H1 (cell line): ENCODE measurements at regions not wholly inside any gene's neighbourhood (a gene's known extent, or its start where the extent isn't known, plus 50 kb on each side); places are given as distances from the start of the nearest gene placed in this dataset.

Source experiments
- CTCF ChIA-PET: fragments of 300-600 bp; sonication (Branson Sonifier 250); formaldehyde crosslinking; loops from one replicate; lab custom pipeline; 2021; ENCODE audit not compliant: partially characterized antibody; lab: Charles Lee
- POLR2A ChIA-PET: fragments of 300-600 bp; sonication (Branson Sonifier 250); formaldehyde crosslinking; loops from one replicate; lab custom pipeline; 2021; ENCODE audit warnings: inconsistent platforms; ENCODE audit not compliant: partially characterized antibody; lab: Charles Lee
- DNase-seq, 2 experiments: peaks; one replicate each; pipeline versions ENCODE4 v3.0.0 to v3.0.0-alpha.2; 2010 to 2022; ENCODE audit warnings: low spot score in 2 of 2, low read depth in 1 of 2, mixed read lengths in 1 of 2
- FAIRE-seq: peaks from 2 replicates; lab custom pipeline; 2011; peaks lifted over from hg19 to GRCh38; lab: Jason Lieb, UNC
- H2AFZ ChIP-seq: 2 replicates; pipeline ENCODE4 v1.8.1; 2012; ENCODE audit warnings: low read length, inconsistent platforms
- H2AK5ac ChIP-seq: 2 replicates; pipeline ENCODE4 v1.6.1; 2013; ENCODE audit warnings: low read depth, low read length
- H2BK120ac ChIP-seq: replicated peaks from 2 replicates; pipeline ENCODE3; 2013; ENCODE audit warnings: low read depth, low read length, inconsistent platforms
- H2BK12ac ChIP-seq: 2 replicates; pipeline ENCODE4 v1.6.1; 2013; ENCODE audit warnings: low read depth, low read length
- H2BK15ac ChIP-seq: 2 replicates; pipeline ENCODE4 v1.6.1; 2013; ENCODE audit warnings: low read length
- H2BK20ac ChIP-seq: 2 replicates; pipeline ENCODE4 v1.6.1; 2013; ENCODE audit warnings: low read length
- H2BK5ac ChIP-seq: 2 replicates; pipeline ENCODE4 v1.6.1; 2013; ENCODE audit warnings: low read depth, low read length
- H3K14ac ChIP-seq: 2 replicates; pipeline ENCODE4 v1.6.1; 2013; ENCODE audit warnings: inconsistent platforms; ENCODE audit not compliant: insufficient read length
- H3K18ac ChIP-seq: 2 replicates; pipeline ENCODE4 v1.6.1; 2013; ENCODE audit warnings: low read length; ENCODE audit errors: extremely low read depth
- H3K23ac ChIP-seq: 2 replicates; pipeline ENCODE4 v1.6.1; 2013; ENCODE audit warnings: inconsistent platforms; ENCODE audit not compliant: insufficient read length
- H3K23me2 ChIP-seq: 2 replicates; pipeline ENCODE4 v1.6.1; 2013; ENCODE audit warnings: low read depth, low read length
- H3K27ac ChIP-seq: 2 replicates; pipeline ENCODE4 v1.6.1; 2011; ENCODE audit warnings: low read depth, low read length, inconsistent platforms
- H3K27me3 ChIP-seq, 4 experiments: replicated peaks in 1 of 4; 1 replicate in 1 of 4; 2 replicates in 3 of 4; pipeline versions ENCODE4 v1.6.1 to v1.8.1; 2011 to 2013; ENCODE audit warnings: low read length in 3 of 4, mild to moderate bottlenecking in 3 of 4, inconsistent platforms in 2 of 4, mixed read lengths in 2 of 4, moderate library complexity in 1 of 4; ENCODE audit not compliant: control insufficient read depth in 3 of 4, insufficient read depth in 3 of 4; ENCODE audit errors: extremely low read depth in 1 of 4
- H3K36me3 ChIP-seq, 4 experiments: 2 replicates each; pipeline versions ENCODE4 v1.6.1 to v1.8.1; 2011 to 2013; ENCODE audit warnings: mild to moderate bottlenecking in 4 of 4, low read length in 3 of 4, moderate library complexity in 2 of 4, control low read depth in 1 of 4, inconsistent platforms in 1 of 4; ENCODE audit not compliant: insufficient read depth in 4 of 4, control insufficient read depth in 2 of 4
- H3K4ac ChIP-seq: replicated peaks from 2 replicates; pipeline ENCODE3; 2013; ENCODE audit warnings: low read length, low read depth, mixed read lengths, inconsistent platforms; ENCODE audit not compliant: insufficient read length
- H3K4me1 ChIP-seq, 4 experiments: replicated peaks in 1 of 4; 1 replicate in 1 of 4; 2 replicates in 3 of 4; pipeline versions ENCODE4 v1.6.1 to v1.8.1; 2011 to 2013; ENCODE audit warnings: low read length in 3 of 4, inconsistent platforms in 2 of 4, mixed read lengths in 1 of 4; ENCODE audit not compliant: insufficient read depth in 4 of 4, control insufficient read depth in 3 of 4
- H3K4me2 ChIP-seq, 2 experiments: 2 replicates each; pipeline versions ENCODE4 v1.6.1 to v1.8.1; 2011 to 2013; ENCODE audit warnings: low read depth in 2 of 2, low read length in 2 of 2, control low read depth in 1 of 2, inconsistent platforms in 1 of 2, mild to moderate bottlenecking in 1 of 2; ENCODE audit not compliant: insufficient read depth in 1 of 2
- H3K4me3 ChIP-seq, 4 experiments: fragments of 200-600, 300-600 bp in 1 of 4; sonication (generic), shearing (Covaris generic), sonication (Bioruptor Twin) in 1 of 4; 2 replicates each; pipeline versions ENCODE4 v1.5.1 to v1.8.1; 2011 to 2016; ENCODE audit warnings: low read length in 4 of 4, low read depth in 3 of 4, control low read depth in 2 of 4, inconsistent platforms in 2 of 4, mild to moderate bottlenecking in 2 of 4, mixed read lengths in 1 of 4, moderate library complexity in 1 of 4; ENCODE audit not compliant: insufficient read depth in 2 of 4; ENCODE audit errors: extremely low read depth in 1 of 4
- H3K56ac ChIP-seq: replicated peaks from 2 replicates; pipeline ENCODE3; 2013; ENCODE audit warnings: low read depth, mild to moderate bottlenecking, mixed read lengths, low read length, inconsistent platforms; ENCODE audit not compliant: insufficient read length
- H3K79me1 ChIP-seq: 2 replicates; pipeline ENCODE4 v1.6.1; 2013; ENCODE audit warnings: low read depth, low read length, control low read depth
- H3K79me2 ChIP-seq, 2 experiments: 2 replicates each; pipeline versions ENCODE4 v1.6.1 to v1.8.1; 2012 to 2013; ENCODE audit warnings: low read length in 2 of 2, mild to moderate bottlenecking in 2 of 2, inconsistent platforms in 1 of 2; ENCODE audit not compliant: insufficient read depth in 2 of 2, control insufficient read depth in 1 of 2
- H3K9ac ChIP-seq, 4 experiments: replicated peaks in 1 of 4; 1 replicate in 1 of 4; 2 replicates in 3 of 4; pipeline versions ENCODE4 v1.6.1 to v1.8.1; 2011 to 2013; ENCODE audit warnings: low read depth in 3 of 4, low read length in 3 of 4, control low read depth in 2 of 4, mild to moderate bottlenecking in 2 of 4, moderate library complexity in 2 of 4, inconsistent platforms in 1 of 4; ENCODE audit errors: extremely low read depth in 1 of 4
- H3K9me3 ChIP-seq, 2 experiments: 2 replicates each; pipeline versions ENCODE4 v1.6.1 to v1.8.1; 2012 to 2013; ENCODE audit warnings: mild to moderate bottlenecking in 2 of 2, moderate library complexity in 2 of 2, control low read depth in 1 of 2, inconsistent platforms in 1 of 2, low read depth in 1 of 2, low read length in 1 of 2, mixed read lengths in 1 of 2; ENCODE audit not compliant: insufficient read depth in 2 of 2
- H4K20me1 ChIP-seq, 2 experiments: replicated peaks in 1 of 2; 2 replicates each; pipeline versions ENCODE3 to v1.8.1; 2011 to 2013; ENCODE audit warnings: inconsistent platforms in 2 of 2, low read length in 2 of 2, mild to moderate bottlenecking in 1 of 2; ENCODE audit not compliant: insufficient read depth in 2 of 2, control insufficient read depth in 1 of 2
- H4K5ac ChIP-seq: 2 replicates; pipeline ENCODE4 v1.6.1; 2013; ENCODE audit warnings: low read length, low read depth, mixed read lengths, inconsistent platforms; ENCODE audit not compliant: insufficient read length
- H4K8ac ChIP-seq: 2 replicates; pipeline ENCODE4 v1.8.0; 2013; ENCODE audit warnings: mild to moderate bottlenecking, moderate library complexity, low read length, inconsistent platforms; ENCODE audit not compliant: insufficient read depth; ENCODE audit errors: extremely low read depth
- H4K91ac ChIP-seq: replicated peaks from 2 replicates; pipeline ENCODE3; 2013; ENCODE audit warnings: low read length, mixed read lengths, inconsistent platforms; ENCODE audit not compliant: insufficient read length
- CBX5 ChIP-seq: fragments of 300-800, 300-1000 bp; sonication (generic); IDR thresholded peaks from 2 replicates; pipeline ENCODE4 v1.7.1; 2016; ENCODE audit warnings: antibody characterized with exemption, low read length, low read depth
- GABPA ChIP-seq: IDR thresholded peaks from 2 replicates; pipeline ENCODE4 v1.6.1; 2011; ENCODE audit warnings: mild to moderate bottlenecking, low read length, moderate library complexity, borderline replicate concordance; ENCODE audit not compliant: insufficient read depth
- POLR2A ChIP-seq, 2 experiments: IDR thresholded peaks; 1 replicate in 1 of 2; 2 replicates in 1 of 2; pipeline ENCODE4 v1.6.1; 2011; ENCODE audit warnings: low read depth in 2 of 2, low read length in 2 of 2, mild to moderate bottlenecking in 2 of 2; ENCODE audit errors: control extremely low read depth in 1 of 2
- POLR2AphosphoS5 ChIP-seq: IDR thresholded peaks from 2 replicates; pipeline ENCODE4 v1.6.1; 2011; ENCODE audit warnings: low read depth, low read length
- RXRA ChIP-seq: IDR thresholded peaks from 2 replicates; pipeline ENCODE4 v1.6.1; 2011; ENCODE audit warnings: low read depth, mild to moderate bottlenecking, low read length, moderate library complexity; ENCODE audit not compliant: insufficient read depth
- TCF12 ChIP-seq: IDR thresholded peaks from 2 replicates; pipeline ENCODE4 v1.6.1; 2011; ENCODE audit warnings: low read depth, mild to moderate bottlenecking, low read length
- TEAD4 ChIP-seq: IDR thresholded peaks from 2 replicates; pipeline ENCODE4 v1.6.1; 2012; ENCODE audit warnings: low read depth, low read length, inconsistent platforms, mixed read lengths
- WGBS, 2 experiments: shearing (Covaris generic) in 1 of 2; methylation state at CpG; one replicate each; pipeline versions ENCODE4 v1.1.6 to v1.1.7; 2013 to 2015; ENCODE audit warnings: low lambda C conversion rate in 2 of 2, mixed read lengths in 2 of 2, inconsistent platforms in 1 of 2, low coverage in 1 of 2, missing lambda C conversion rate in 1 of 2; ENCODE audit not compliant: insufficient replicate concordance in 2 of 2, insufficient coverage in 1 of 2, insufficient read length in 1 of 2; ENCODE audit errors: extremely low coverage in 1 of 2, missing lambda C conversion rate in 1 of 2; 5-methylcytosine and 5-hydroxymethylcytosine counted together

- H2AFZ ChIP-seq, result no peak overlapping the region
- no peak overlapping the region for H2BK12ac ChIP-seq
- CTCF ChIA-PET, result no interaction called here
Observed at GRCh38 chr18:26741758-26742157, 123.7 kb downstream of the AQP4 start.

More at GRCh38 chr18:26741758-26742157, 123.7 kb downstream of the AQP4 start:
- Histone ChIP-seq H2BK20ac (no peak overlapping the region), H3K9me3 (0 out of 4 replicates have a peak, but pooled peaks cover 0 to 2% of the 10 kb centered on the region in 2 experiments), H3K27ac (no peak overlapping the region), H3K9ac (no peak overlapping the region), H3K4me1 (peaks cover 0 to 4% (median under 1%) of the 10 kb centered on the region in 4 experiments; a peak in 3 of 7 replicates), H3K56ac (no peak overlapping the region), H3K27me3 (no peaks in the 10 kb centered on the region), H3K4me2 (no peak overlapping the region), H3K23me2 (no peaks in the 10 kb centered on the region), H3K18ac (no peak overlapping the region), H3K36me3 (no peaks in the 10 kb centered on the region; a peak in 1 of 8 replicates), H2BK120ac (no peak overlapping the region), H2BK5ac (no peak overlapping the region), H4K20me1 (no peaks in the 10 kb centered on the region), H4K91ac (no peak overlapping the region), H2AK5ac (no peak overlapping the region), H3K14ac (no peak overlapping the region), H3K79me1 (no peaks in the 10 kb centered on the region), H4K5ac (no peak overlapping the region), H3K4ac (no peak overlapping the region), H3K79me2 (no peaks in the 10 kb centered on the region), H3K4me3 (no peak overlapping the region), H2BK15ac (no peak overlapping the region), H4K8ac (no peak overlapping the region), H3K23ac (no peak overlapping the region)
- FAIRE-seq (no peak), DNase-seq (no peak)
- TF ChIP-seq POLR2A (IDR thresholded peaks at IDR 0.05; ENCODE audit: control extremely low read depth in 1 of 2, low read depth in 2 of 2, low read length in 2 of 2) (no peak), POLR2AphosphoS5 (no peak), CBX5 (no peak), GABPA (no peak), RXRA (no peak), TEAD4 (no peak), TCF12 (no peak)
- POLR2A ChIA-PET, result no interaction called here
- 93% methylated on average over 3 of the region's 3 CpGs; no CpG with 5 or more reads in 1 of the 2 experiments for WGBS, 2 experiments
